Tibial nerve (tissue), 4 donors: ENCODE measurements at regions not wholly inside any gene's neighbourhood (a gene's known extent, or its start where the extent isn't known, plus 50 kb on each side); places are given as distances from the start of the nearest gene placed in this dataset.

Experiments
- DNase-seq, 2 donors: peaks; one replicate each; pipeline ENCODE4 v3.0.0-alpha.2; 2019; ENCODE audit warnings: low spot score in 2 of 2
- H3K27ac ChIP-seq, 4 donors: fragments of 200-600 bp; sonication (generic) in 3 of 4; one replicate each; pipeline ENCODE4 v1.5.1; 2017 to 2019; ENCODE audit warnings: mild to moderate bottlenecking in 1 of 4
- H3K27me3 ChIP-seq, 2 donors: fragments of 200-600 bp; sonication (generic) in 1 of 2; one replicate each; pipeline versions ENCODE4 v1.5.1 to v1.6.0; 2017 to 2019
- H3K36me3 ChIP-seq, 3 donors: fragments of 200-600 bp; sonication (generic); one replicate each; pipeline ENCODE4 v1.5.1; 2018 to 2019
- H3K4me1 ChIP-seq, 4 donors: fragments of 200-600 bp; sonication (generic) in 3 of 4; one replicate each; pipeline ENCODE4 v1.5.1; 2017 to 2019
- H3K4me3 ChIP-seq, 4 donors: fragments of 200-600 bp; sonication (generic) in 3 of 4; one replicate each; pipeline ENCODE4 v1.5.1; 2017 to 2019; ENCODE audit warnings: mild to moderate bottlenecking in 1 of 4, moderate library complexity in 1 of 4
- H3K9me3 ChIP-seq, 4 donors: fragments of 200-600 bp; sonication (generic) in 3 of 4; one replicate each; pipeline ENCODE4 v1.5.1; 2017 to 2019
- CTCF ChIP-seq, 5 experiments: fragments of 200-600 bp in 3 of 5; fragments of 450-650 bp in 2 of 5; sonication (generic) in 3 of 5; IDR thresholded peaks; one replicate each; pipeline ENCODE4 v1.5.1; 2016 to 2019; ENCODE audit warnings: antibody characterized with exemption in 5 of 5, mild to moderate bottlenecking in 3 of 5, moderate library complexity in 2 of 5
- EP300 ChIP-seq, 2 donors: sonication (generic); formaldehyde crosslinking; IDR thresholded peaks; one replicate each; pipeline ENCODE4 v1.6.1; 2017; ENCODE audit warnings: antibody characterized with exemption in 2 of 2, mild to moderate bottlenecking in 1 of 2
- POLR2A ChIP-seq, 2 donors: fragments of 450-650 bp; IDR thresholded peaks; one replicate each; pipeline ENCODE4 v1.6.1; 2017; ENCODE audit warnings: antibody characterized with exemption in 2 of 2, mild to moderate bottlenecking in 2 of 2, moderate library complexity in 2 of 2
- WGBS, 2 donors: methylation state at CpG; one replicate each; pipeline ENCODE4 v1.1.5; 2018; 5-methylcytosine and 5-hydroxymethylcytosine counted together

GRCh38 chr11:105388006-105388405 is 221.9 kb upstream of the GRIA4 start:
- Histone ChIP-seq H3K4me3 (no peak overlapping the region), H3K9me3 (no peaks in the 10 kb centered on the region), H3K27me3 (no peaks in the 10 kb centered on the region), H3K4me1 (no peaks in the 10 kb centered on the region), H3K36me3 (no peaks in the 10 kb centered on the region), H3K27ac (no peak overlapping the region)
- TF ChIP-seq CTCF (IDR thresholded peaks at IDR 0.05) (no peak), POLR2A (IDR thresholded peaks at IDR 0.05) (no peak), EP300 (IDR thresholded peaks at IDR 0.05) (no peak)
- no peak for DNase-seq

GRCh38 chr11:105381941-105382340 is 227.9 kb upstream of the GRIA4 start:
- no peak for DNase-seq
- Histone ChIP-seq H3K4me1 (no peaks in the 10 kb centered on the region), H3K4me3 (no peak overlapping the region), H3K27me3 (no peaks in the 10 kb centered on the region), H3K9me3 (no peaks in the 10 kb centered on the region), H3K36me3 (no peaks in the 10 kb centered on the region), H3K27ac (no peak overlapping the region)
- TF ChIP-seq EP300 (IDR thresholded peaks at IDR 0.05): no peak
- no peak for TF ChIP-seq POLR2A (IDR thresholded peaks at IDR 0.05)
- TF ChIP-seq CTCF (IDR thresholded peaks at IDR 0.05): no peak
- WGBS, 2 donors: 72 to 80% methylated on average over 3 of the region's 3 CpGs

- H3K27ac ChIP-seq: no peak overlapping the region
- H3K4me3 ChIP-seq: no peak overlapping the region
- WGBS, 2 donors: 66 to 79% methylated on average over 5 of the region's 5 CpGs
- H3K4me1 ChIP-seq: no peaks in the 10 kb centered on the region
- H3K27me3 ChIP-seq: no peaks in the 10 kb centered on the region
- no peaks in the 10 kb centered on the region for H3K36me3 ChIP-seq
- peaks cover 0 to 12% (median 0%) of the 10 kb centered on the region in 4 donors for H3K9me3 ChIP-seq
- TF ChIP-seq CTCF (IDR thresholded peaks at IDR 0.05) (no peak), POLR2A (IDR thresholded peaks at IDR 0.05) (no peak)
- no peak for DNase-seq
Observed at GRCh38 chr11:105377870-105378269, 232.0 kb upstream of the GRIA4 start.

- Histone ChIP-seq H3K4me1 (no peaks in the 10 kb centered on the region), H3K36me3 (no peaks in the 10 kb centered on the region), H3K27ac (no peak overlapping the region), H3K27me3 (no peaks in the 10 kb centered on the region), H3K4me3 (no peak overlapping the region), H3K9me3 (peaks cover 0 to 12% (median 0%) of the 10 kb centered on the region in 4 donors)
- DNase-seq: no peak
- 61 to 65% methylated on average over 6 of the region's 6 CpGs for WGBS, 2 donors
- no peak for TF ChIP-seq POLR2A (IDR thresholded peaks at IDR 0.05)
- no peak for TF ChIP-seq EP300 (IDR thresholded peaks at IDR 0.05)
- TF ChIP-seq CTCF (IDR thresholded peaks at IDR 0.05): no peak
Observed at GRCh38 chr11:105372206-105372605, 232.6 kb upstream of the CARD18 start.

- H3K27me3 ChIP-seq: no peaks in the 10 kb centered on the region
- H3K9me3 ChIP-seq: peaks cover 0 to 8% (median 0%) of the 10 kb centered on the region in 4 donors
- 75 to 80% methylated on average over 4 of the region's 4 CpGs for WGBS, 2 donors
- TF ChIP-seq CTCF (IDR thresholded peaks at IDR 0.05) (no peak), EP300 (IDR thresholded peaks at IDR 0.05) (no peak), POLR2A (IDR thresholded peaks at IDR 0.05) (no peak)
- no peak overlapping the region for H3K27ac ChIP-seq
- no peak overlapping the region for H3K4me3 ChIP-seq
- H3K4me1 ChIP-seq: no peaks in the 10 kb centered on the region
- DNase-seq: no peak
- no peaks in the 10 kb centered on the region for H3K36me3 ChIP-seq
Observed at GRCh38 chr11:105371311-105371710, 231.7 kb upstream of the CARD18 start.
